HFF-Myc (cell line): ENCODE measurements at regions not wholly inside any gene's neighbourhood (a gene's known extent, or its start where the extent isn't known, plus 50 kb on each side); places are given as distances from the start of the nearest gene placed in this dataset.
A peak's percentile ranks its signal among the peaks of the same experiment; 100 is the strongest.

ENCODE experiments used
- DNase-seq: peaks from one replicate; pipeline ENCODE4 v3.0.0-alpha.2; 2011; ENCODE audit warnings: low read depth; ENCODE audit errors: extremely low read depth
- H3K4me3 ChIP-seq: replicated peaks from 2 replicates; pipeline ENCODE4 v1.5.1; 2011; ENCODE audit warnings: low read depth, mild to moderate bottlenecking, control low read depth, low read length
- CTCF ChIP-seq: IDR thresholded peaks from 2 replicates; pipeline ENCODE4 v1.5.1; 2012; ENCODE audit warnings: mild to moderate bottlenecking, low read depth, low read length, control low read depth; ENCODE audit errors: missing control alignments

DNA sequence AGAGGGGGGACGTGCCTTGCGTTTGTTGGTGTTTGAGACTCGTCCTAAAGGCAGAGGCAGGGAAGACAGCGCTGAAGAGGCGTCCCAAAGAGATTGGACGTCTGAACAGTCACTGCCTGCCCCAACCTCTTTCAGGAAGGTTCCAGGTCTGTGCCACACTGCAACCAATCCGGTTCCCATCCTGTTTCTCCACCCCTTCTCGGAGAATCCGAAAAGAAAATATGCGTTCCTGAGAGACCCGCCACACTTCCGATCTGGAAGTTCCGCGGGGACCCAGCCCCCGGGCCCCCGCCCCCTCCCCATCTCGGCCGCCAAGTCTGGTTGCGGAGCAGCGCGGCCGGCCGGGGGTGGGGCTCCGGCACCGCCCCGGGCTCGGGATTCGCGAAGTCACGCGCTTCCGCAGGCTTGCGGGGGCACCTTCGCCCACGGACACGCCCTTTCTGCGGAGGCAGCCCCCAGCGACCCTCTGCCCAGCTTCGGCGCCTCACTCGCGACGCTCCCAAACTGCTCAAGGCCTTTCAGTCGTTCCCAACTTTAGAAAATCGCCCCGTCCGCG, 124.5 kb upstream of the DPYD start:
- no peak for TF ChIP-seq CTCF
- H3K4me3 ChIP-seq: peak overlapping the region; percentile 50
- no peak for DNase-seq

GRCh38 chr1:98044766-98045165, 123.9 kb upstream of the DPYD start:
- H3K4me3 ChIP-seq: peak overlapping the region; percentile 50
- no peak for DNase-seq
- TF ChIP-seq CTCF: no peak

DNA sequence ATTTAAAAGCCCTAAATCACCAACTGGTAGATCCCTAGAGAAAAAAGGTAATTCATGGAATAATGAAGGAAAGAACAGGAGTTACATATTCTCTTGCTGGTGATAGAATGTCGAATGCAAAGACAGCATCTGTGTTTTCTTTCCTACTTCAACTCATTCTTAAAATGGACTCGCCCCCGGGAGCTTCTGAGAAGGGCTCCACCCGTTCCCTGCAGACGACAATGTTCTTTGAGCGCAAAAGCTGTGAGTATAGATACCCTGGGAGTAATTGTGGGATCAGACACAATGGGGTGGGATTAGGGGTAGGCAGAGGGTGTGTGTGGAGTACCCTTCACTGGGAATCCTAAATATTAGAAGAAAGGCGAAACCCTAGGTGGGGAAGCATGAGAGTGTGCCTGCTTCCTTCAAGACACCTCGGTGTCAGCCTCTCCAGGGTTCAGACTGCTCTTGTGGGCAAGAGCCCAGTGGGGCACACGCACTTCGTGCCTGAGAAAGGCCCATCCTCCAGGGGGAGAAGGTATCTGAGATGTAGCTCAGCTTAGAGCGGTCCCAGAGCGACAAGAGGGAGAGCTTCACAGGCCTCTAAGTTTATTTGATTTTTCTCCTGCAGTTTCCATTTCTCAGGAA, 123.3 kb upstream of the DPYD start:
- no peak overlapping the region for H3K4me3 ChIP-seq
- no peak for TF ChIP-seq CTCF
- DNase-seq: no peak

DNA sequence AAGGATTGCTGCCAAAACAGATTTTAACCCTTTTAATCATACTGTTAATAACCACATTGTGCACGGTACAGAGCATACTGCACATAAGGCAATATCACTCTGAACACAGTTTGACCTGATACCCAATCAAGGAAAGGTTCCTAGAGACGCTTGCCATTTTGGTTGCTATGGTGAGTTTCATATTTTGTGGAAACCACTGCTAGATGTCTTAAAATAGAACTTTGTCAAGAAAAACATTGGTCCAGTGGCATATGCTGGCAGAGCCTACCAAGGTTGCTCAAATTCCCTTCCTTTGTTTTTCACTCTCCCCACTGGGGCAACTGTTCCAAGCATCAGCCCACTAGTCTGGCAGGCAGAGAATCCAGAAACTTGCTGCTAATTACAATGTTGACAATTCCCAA, 114.8 kb upstream of the DPYD start:
- no peak overlapping the region for H3K4me3 ChIP-seq
- DNase-seq: no peak
- TF ChIP-seq CTCF: no peak

GRCh38 chr1:98034505-98034904, 113.7 kb upstream of the DPYD start:
- no peak for TF ChIP-seq CTCF
- no peak for DNase-seq
- no peak overlapping the region for H3K4me3 ChIP-seq

DNA sequence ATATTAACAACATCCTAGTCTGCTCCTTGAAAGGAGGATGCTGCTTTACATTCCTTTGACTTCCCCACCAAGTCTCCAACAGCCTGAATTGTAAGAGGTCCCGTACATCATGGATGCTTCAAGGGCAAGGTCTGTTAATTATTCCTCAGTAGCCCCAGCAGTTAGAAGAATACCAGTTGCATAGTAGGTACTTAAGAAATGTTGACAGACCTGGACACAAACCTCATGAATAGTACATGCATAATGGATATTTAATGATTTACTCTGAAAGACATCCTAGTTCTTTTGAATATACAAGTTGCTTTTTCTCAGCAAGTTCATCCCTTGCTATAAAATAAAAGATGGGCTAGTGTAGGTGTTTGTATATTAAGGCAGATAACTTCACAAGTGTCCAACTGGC, 112.1 kb upstream of the DPYD start:
- no peak for TF ChIP-seq CTCF
- H3K4me3 ChIP-seq: no peak overlapping the region
- no peak for DNase-seq

DNA sequence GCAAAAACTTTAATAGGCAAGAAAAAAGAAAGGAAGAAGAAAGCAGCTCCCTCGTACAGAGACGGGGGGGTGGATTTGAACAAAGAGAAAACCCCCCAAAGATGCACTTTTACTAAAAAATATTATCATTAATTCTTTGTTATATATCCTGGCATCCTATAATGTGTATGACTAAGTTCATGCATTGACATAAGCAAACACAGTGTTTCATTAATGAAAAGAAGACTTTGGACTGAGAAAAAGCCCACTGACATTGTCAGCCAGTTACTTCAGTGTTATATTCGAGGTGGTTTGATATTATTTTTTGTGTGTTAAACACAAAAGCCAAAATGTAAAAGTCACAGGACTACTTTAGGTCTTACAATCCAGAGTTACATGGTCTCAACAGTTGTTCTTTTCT, 110.1 kb upstream of the DPYD start:
- no peak overlapping the region for H3K4me3 ChIP-seq
- TF ChIP-seq CTCF: no peak
- no peak for DNase-seq
